ENCODE measurements at regions not wholly inside any gene's neighbourhood (a gene's known extent, or its start where the extent isn't known, plus 50 kb on each side); places are given as distances from the start of the nearest gene placed in this dataset.

DNA sequence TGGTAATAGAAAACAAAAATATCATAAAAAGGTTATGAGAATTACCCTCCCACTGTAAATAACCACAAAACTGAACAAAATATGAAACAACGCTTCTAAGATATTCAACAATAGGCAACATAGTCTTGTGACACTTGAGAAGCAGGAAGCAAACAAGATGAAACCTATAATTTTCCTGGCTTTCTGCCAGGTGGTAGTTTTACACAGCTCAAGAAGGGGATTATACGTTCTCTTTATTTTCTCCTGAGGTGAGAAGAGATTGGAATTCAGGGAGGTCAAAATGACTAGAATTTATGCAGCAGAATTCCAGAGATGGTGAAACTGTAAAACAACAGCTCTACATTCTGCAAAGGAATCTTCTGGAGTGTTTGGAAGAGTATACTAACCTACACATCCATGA lies 186.0 kb downstream of the HHIP start:
- no peak for DNase-seq (ENCODE audit: low read depth in 1 of 2, low spot score in 1 of 2)
- Histone ChIP-seq H3K27ac (replicated peaks) (no peak overlapping the region), H3K27me3 (ENCODE audit: insufficient read depth, poor library complexity, severe bottlenecking) (no peaks in the 10 kb centered on the region), H3K4me3 (replicated peaks; ENCODE audit: insufficient read depth, low read length) (no peak overlapping the region)
- TF ChIP-seq POLR2AphosphoS5 (IDR thresholded peaks at IDR 0.05; ENCODE audit: low read depth) (no peak), SPI1 (IDR thresholded peaks at IDR 0.05; ENCODE audit: borderline replicate concordance, low read depth) (no peak), GABPA (IDR thresholded peaks at IDR 0.05; ENCODE audit: low read depth) (no peak)
- TF ChIP-seq, protein P1, sequence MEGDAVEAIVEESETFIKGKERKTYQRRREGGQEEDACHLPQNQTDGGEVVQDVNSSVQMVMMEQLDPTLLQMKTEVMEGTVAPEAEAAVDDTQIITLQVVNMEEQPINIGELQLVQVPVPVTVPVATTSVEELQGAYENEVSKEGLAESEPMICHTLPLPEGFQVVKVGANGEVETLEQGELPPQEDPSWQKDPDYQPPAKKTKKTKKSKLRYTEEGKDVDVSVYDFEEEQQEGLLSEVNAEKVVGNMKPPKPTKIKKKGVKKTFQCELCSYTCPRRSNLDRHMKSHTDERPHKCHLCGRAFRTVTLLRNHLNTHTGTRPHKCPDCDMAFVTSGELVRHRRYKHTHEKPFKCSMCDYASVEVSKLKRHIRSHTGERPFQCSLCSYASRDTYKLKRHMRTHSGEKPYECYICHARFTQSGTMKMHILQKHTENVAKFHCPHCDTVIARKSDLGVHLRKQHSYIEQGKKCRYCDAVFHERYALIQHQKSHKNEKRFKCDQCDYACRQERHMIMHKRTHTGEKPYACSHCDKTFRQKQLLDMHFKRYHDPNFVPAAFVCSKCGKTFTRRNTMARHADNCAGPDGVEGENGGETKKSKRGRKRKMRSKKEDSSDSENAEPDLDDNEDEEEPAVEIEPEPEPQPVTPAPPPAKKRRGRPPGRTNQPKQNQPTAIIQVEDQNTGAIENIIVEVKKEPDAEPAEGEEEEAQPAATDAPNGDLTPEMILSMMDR (IDR thresholded peaks at IDR 0.05; ENCODE audit: insufficient read depth, low read length): no peak
- TF ChIP-seq, protein P2, sequence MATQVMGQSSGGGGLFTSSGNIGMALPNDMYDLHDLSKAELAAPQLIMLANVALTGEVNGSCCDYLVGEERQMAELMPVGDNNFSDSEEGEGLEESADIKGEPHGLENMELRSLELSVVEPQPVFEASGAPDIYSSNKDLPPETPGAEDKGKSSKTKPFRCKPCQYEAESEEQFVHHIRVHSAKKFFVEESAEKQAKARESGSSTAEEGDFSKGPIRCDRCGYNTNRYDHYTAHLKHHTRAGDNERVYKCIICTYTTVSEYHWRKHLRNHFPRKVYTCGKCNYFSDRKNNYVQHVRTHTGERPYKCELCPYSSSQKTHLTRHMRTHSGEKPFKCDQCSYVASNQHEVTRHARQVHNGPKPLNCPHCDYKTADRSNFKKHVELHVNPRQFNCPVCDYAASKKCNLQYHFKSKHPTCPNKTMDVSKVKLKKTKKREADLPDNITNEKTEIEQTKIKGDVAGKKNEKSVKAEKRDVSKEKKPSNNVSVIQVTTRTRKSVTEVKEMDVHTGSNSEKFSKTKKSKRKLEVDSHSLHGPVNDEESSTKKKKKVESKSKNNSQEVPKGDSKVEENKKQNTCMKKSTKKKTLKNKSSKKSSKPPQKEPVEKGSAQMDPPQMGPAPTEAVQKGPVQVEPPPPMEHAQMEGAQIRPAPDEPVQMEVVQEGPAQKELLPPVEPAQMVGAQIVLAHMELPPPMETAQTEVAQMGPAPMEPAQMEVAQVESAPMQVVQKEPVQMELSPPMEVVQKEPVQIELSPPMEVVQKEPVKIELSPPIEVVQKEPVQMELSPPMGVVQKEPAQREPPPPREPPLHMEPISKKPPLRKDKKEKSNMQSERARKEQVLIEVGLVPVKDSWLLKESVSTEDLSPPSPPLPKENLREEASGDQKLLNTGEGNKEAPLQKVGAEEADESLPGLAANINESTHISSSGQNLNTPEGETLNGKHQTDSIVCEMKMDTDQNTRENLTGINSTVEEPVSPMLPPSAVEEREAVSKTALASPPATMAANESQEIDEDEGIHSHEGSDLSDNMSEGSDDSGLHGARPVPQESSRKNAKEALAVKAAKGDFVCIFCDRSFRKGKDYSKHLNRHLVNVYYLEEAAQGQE (IDR thresholded peaks at IDR 0.05; ENCODE audit: insufficient replicate concordance, low read depth): no peak

DNA sequence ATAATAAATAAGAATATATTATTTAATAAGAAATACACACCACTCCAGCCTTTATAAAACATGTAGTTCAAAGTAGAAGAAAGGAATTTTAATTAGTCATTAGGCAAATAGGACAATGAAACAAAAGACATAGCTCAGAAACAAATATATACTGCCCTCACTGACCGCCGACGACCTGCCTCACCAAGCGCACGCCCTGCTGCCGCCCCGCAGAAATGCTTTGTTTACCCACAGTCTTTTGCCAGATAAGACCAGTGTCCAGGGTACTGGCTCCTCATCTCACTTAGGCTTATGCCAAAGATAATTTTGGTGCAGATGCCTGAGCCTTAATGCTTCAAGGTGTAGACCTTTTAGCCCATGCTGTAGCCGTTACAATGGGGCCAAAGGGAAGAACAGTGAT lies 199.5 kb downstream of the HHIP start:
- TF ChIP-seq, protein P2 (IDR thresholded peaks at IDR 0.05; ENCODE audit: insufficient replicate concordance, low read depth): no peak
- TF ChIP-seq POLR2AphosphoS5 (IDR thresholded peaks at IDR 0.05; ENCODE audit: low read depth): no peak
- no peak for TF ChIP-seq GABPA (IDR thresholded peaks at IDR 0.05; ENCODE audit: low read depth)
- TF ChIP-seq, protein P1 (IDR thresholded peaks at IDR 0.05; ENCODE audit: insufficient read depth, low read length): no peak
- TF ChIP-seq SPI1 (IDR thresholded peaks at IDR 0.05; ENCODE audit: borderline replicate concordance, low read depth): no peak
- no peaks in the 10 kb centered on the region for H3K27me3 ChIP-seq (ENCODE audit: insufficient read depth, poor library complexity, severe bottlenecking)
- DNase-seq (ENCODE audit: low read depth in 1 of 2, low spot score in 1 of 2): no peak
- H3K4me3 ChIP-seq (replicated peaks; ENCODE audit: insufficient read depth, low read length): no peak overlapping the region
- H3K27ac ChIP-seq (replicated peaks): no peak overlapping the region

DNA sequence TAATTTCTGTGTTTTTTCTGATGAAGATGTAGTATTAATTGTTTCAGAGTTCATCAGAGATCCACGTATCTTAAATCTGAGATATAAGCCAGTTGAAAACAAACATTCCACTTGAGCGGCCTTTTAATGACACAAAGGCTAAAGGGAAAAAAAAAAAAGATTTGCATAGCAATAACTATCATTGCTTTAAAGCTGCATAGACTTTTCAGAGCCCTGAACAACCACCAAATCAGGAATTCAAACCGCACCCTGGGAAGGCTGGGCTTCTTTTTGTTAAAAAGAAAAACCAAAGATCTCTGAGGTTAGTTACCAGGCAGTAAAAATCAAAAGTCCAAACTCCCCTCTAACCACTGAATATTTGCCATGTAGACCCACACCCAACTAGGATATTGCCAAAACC lies 206.0 kb downstream of the HHIP start:
- H3K27me3 ChIP-seq (ENCODE audit: insufficient read depth, poor library complexity, severe bottlenecking): no peaks in the 10 kb centered on the region
- no peak for DNase-seq (ENCODE audit: low read depth in 1 of 2, low spot score in 1 of 2)
- TF ChIP-seq SPI1 (IDR thresholded peaks at IDR 0.05; ENCODE audit: borderline replicate concordance, low read depth) (no peak), GABPA (IDR thresholded peaks at IDR 0.05; ENCODE audit: low read depth) (no peak), POLR2AphosphoS5 (IDR thresholded peaks at IDR 0.05; ENCODE audit: low read depth) (no peak)
- TF ChIP-seq, protein P2 (IDR thresholded peaks at IDR 0.05; ENCODE audit: insufficient replicate concordance, low read depth): no peak
- TF ChIP-seq, protein P1 (IDR thresholded peaks at IDR 0.05; ENCODE audit: insufficient read depth, low read length): no peak

More for the DNA sequence above, 206.0 kb downstream of the HHIP start:
- H3K27ac ChIP-seq (replicated peaks): no peak overlapping the region
- H3K4me3 ChIP-seq (replicated peaks; ENCODE audit: insufficient read depth, low read length): no peak overlapping the region
